Hepatocyte (in vitro differentiated cells): ENCODE measurements at regions not wholly inside any gene's neighbourhood (a gene's known extent, or its start where the extent isn't known, plus 50 kb on each side); places are given as distances from the start of the nearest gene placed in this dataset.

Source experiments
- DNase-seq: peaks from one replicate; pipeline ENCODE4 v3.0.0-alpha.2; 2016; ENCODE audit warnings: low spot score
- H2AFZ ChIP-seq: fragments of 200-600 bp; sonication (generic); 2 replicates; pipeline ENCODE4 v1.6.0; 2016; ENCODE audit warnings: antibody characterized with exemption, mild to moderate bottlenecking
- H3K27ac ChIP-seq: fragments of 200-600 bp; sonication (generic); 2 replicates; pipeline ENCODE4 v1.5.1; 2016; ENCODE audit warnings: mild to moderate bottlenecking
- H3K27me3 ChIP-seq: fragments of 200-600 bp; sonication (generic); 2 replicates; pipeline ENCODE4 v1.6.1; 2016
- H3K36me3 ChIP-seq: fragments of 200-600 bp; sonication (generic); replicated peaks from 2 replicates; pipeline ENCODE4 v1.5.1; 2016; ENCODE audit warnings: low read depth; ENCODE audit not compliant: insufficient read depth
- H3K4me1 ChIP-seq: fragments of 200-600 bp; sonication (generic); 2 replicates; pipeline ENCODE4 v1.5.1; 2016; ENCODE audit warnings: mild to moderate bottlenecking, moderate library complexity; ENCODE audit not compliant: insufficient read depth
- H3K4me2 ChIP-seq: fragments of 200-600 bp; sonication (generic); 2 replicates; pipeline ENCODE4 v1.6.0; 2016
- H3K4me3 ChIP-seq: fragments of 200-600 bp; sonication (generic); 2 replicates; pipeline ENCODE4 v1.5.1; 2016; ENCODE audit warnings: mild to moderate bottlenecking
- H3K79me2 ChIP-seq: fragments of 200-600 bp; sonication (generic); 2 replicates; pipeline ENCODE4 v1.6.0; 2017; ENCODE audit warnings: mild to moderate bottlenecking
- H3K9me2 ChIP-seq: fragments of 200-600 bp; sonication (generic); replicated peaks from 2 replicates; pipeline ENCODE4 v1.6.0; 2017; ENCODE audit warnings: mild to moderate bottlenecking; ENCODE audit not compliant: insufficient read depth
- H3K9me3 ChIP-seq: fragments of 200-600 bp; sonication (generic); 2 replicates; pipeline ENCODE4 v1.5.1; 2016; ENCODE audit warnings: low read depth, mild to moderate bottlenecking
- H4K20me1 ChIP-seq: fragments of 200-600 bp; sonication (generic); 2 replicates; pipeline ENCODE4 v1.6.0; 2016; ENCODE audit warnings: mild to moderate bottlenecking; ENCODE audit not compliant: insufficient read depth, poor library complexity, severe bottlenecking
- CTCF ChIP-seq: fragments of 200-600 bp; sonication (generic); IDR thresholded peaks from 2 replicates; pipeline ENCODE4 v1.5.1; 2016; ENCODE audit warnings: antibody characterized with exemption, mild to moderate bottlenecking; ENCODE audit not compliant: poor library complexity
- EZH2 ChIP-seq: fragments of 200-600 bp; sonication (generic); IDR thresholded peaks from 2 replicates; pipeline ENCODE4 v1.6.1; 2016; ENCODE audit warnings: antibody characterized with exemption, mild to moderate bottlenecking, borderline replicate concordance
- EZH2phosphoT487 ChIP-seq: fragments of 200-600 bp; sonication (generic); IDR thresholded peaks from one replicate; pipeline ENCODE4 v1.6.1; 2018; ENCODE audit warnings: antibody characterized with exemption, mild to moderate bottlenecking, low read depth, moderate library complexity; ENCODE audit not compliant: unreplicated experiment, severe bottlenecking
- WGBS: methylation state at CpG from one replicate; pipeline ENCODE4 v1.1.6; 2016; ENCODE audit warnings: low lambda C conversion rate; ENCODE audit errors: missing lambda C conversion rate; 5-methylcytosine and 5-hydroxymethylcytosine counted together

- Histone ChIP-seq H3K4me2 (no peak overlapping the region), H3K9me2 (no peaks in the 10 kb centered on the region), H3K27me3 (no peaks in the 10 kb centered on the region), H4K20me1 (no peaks in the 10 kb centered on the region), H3K79me2 (no peaks in the 10 kb centered on the region), H3K9me3 (no peaks in the 10 kb centered on the region), H3K4me3 (no peak overlapping the region), H3K4me1 (no peaks in the 10 kb centered on the region), H3K27ac (no peak overlapping the region), H2AFZ (no peak overlapping the region), H3K36me3 (no peaks in the 10 kb centered on the region)
- WGBS: 93% methylated on average over 4 of the region's 4 CpGs
- TF ChIP-seq EZH2phosphoT487: no peak
- TF ChIP-seq EZH2: no peak
- no peak for DNase-seq
Measured at GRCh38 chr4:148779771-148780170, 337.6 kb upstream of the NR3C2 start.

GRCh38 chr4:148778980-148779675 is 336.9 kb upstream of the NR3C2 start:
- no peak overlapping the region for H3K27ac ChIP-seq
- H3K4me1 ChIP-seq: no peaks in the 10 kb centered on the region
- no peak for TF ChIP-seq EZH2
- TF ChIP-seq EZH2phosphoT487: no peak
- no peak for TF ChIP-seq CTCF
- no peaks in the 10 kb centered on the region for H4K20me1 ChIP-seq
- WGBS: 87% methylated on average over 5 of the region's 5 CpGs
- no peaks in the 10 kb centered on the region for H3K27me3 ChIP-seq
- no peaks in the 10 kb centered on the region for H3K9me3 ChIP-seq
- H3K36me3 ChIP-seq: no peaks in the 10 kb centered on the region
- no peak overlapping the region for H2AFZ ChIP-seq
- no peak for DNase-seq
- no peak overlapping the region for H3K4me2 ChIP-seq
- no peaks in the 10 kb centered on the region for H3K9me2 ChIP-seq
- H3K4me3 ChIP-seq: no peak overlapping the region
- no peaks in the 10 kb centered on the region for H3K79me2 ChIP-seq

- WGBS: 66% methylated on average over 3 of the region's 3 CpGs
- Histone ChIP-seq H4K20me1 (no peaks in the 10 kb centered on the region), H3K36me3 (no peaks in the 10 kb centered on the region), H3K9me2 (no peaks in the 10 kb centered on the region), H3K27ac (no peak overlapping the region), H3K4me3 (no peak overlapping the region), H3K9me3 (no peaks in the 10 kb centered on the region), H3K4me2 (no peak overlapping the region), H3K4me1 (no peaks in the 10 kb centered on the region), H3K27me3 (no peaks in the 10 kb centered on the region), H2AFZ (no peak overlapping the region), H3K79me2 (no peaks in the 10 kb centered on the region)
- TF ChIP-seq EZH2: no peak
- no peak for TF ChIP-seq EZH2phosphoT487
- TF ChIP-seq CTCF: no peak
- DNase-seq: no peak
Measured at GRCh38 chr4:148776941-148777340, 334.7 kb upstream of the NR3C2 start.

GRCh38 chr4:148774134-148774533 is 331.9 kb upstream of the NR3C2 start:
- no peaks in the 10 kb centered on the region for H3K36me3 ChIP-seq
- 88% methylated on average over 3 of the region's 3 CpGs for WGBS
- no peak overlapping the region for H3K4me3 ChIP-seq
- no peak for DNase-seq
- no peaks in the 10 kb centered on the region for H3K79me2 ChIP-seq
- no peaks in the 10 kb centered on the region for H3K9me3 ChIP-seq
- H3K9me2 ChIP-seq: no peaks in the 10 kb centered on the region
- no peak overlapping the region for H3K27ac ChIP-seq
- TF ChIP-seq CTCF (no peak), EZH2phosphoT487 (no peak), EZH2 (no peak)
- H3K27me3 ChIP-seq: no peaks in the 10 kb centered on the region
- H3K4me1 ChIP-seq: no peaks in the 10 kb centered on the region
- H3K4me2 ChIP-seq: no peak overlapping the region
- no peak overlapping the region for H2AFZ ChIP-seq
- H4K20me1 ChIP-seq: no peaks in the 10 kb centered on the region
